HG02763 (cell line): ENCODE measurements at regions not wholly inside any gene's neighbourhood (a gene's known extent, or its start where the extent isn't known, plus 50 kb on each side); places are given as distances from the start of the nearest gene placed in this dataset.

Source experiments
- ATAC-seq: cut with Tn5 transposase; IDR thresholded peaks from one replicate; pipeline ENCODE4 v1.9.1; 2021; ENCODE audit warnings: mild to moderate bottlenecking, moderate library complexity; ENCODE audit not compliant: unreplicated experiment

DNA sequence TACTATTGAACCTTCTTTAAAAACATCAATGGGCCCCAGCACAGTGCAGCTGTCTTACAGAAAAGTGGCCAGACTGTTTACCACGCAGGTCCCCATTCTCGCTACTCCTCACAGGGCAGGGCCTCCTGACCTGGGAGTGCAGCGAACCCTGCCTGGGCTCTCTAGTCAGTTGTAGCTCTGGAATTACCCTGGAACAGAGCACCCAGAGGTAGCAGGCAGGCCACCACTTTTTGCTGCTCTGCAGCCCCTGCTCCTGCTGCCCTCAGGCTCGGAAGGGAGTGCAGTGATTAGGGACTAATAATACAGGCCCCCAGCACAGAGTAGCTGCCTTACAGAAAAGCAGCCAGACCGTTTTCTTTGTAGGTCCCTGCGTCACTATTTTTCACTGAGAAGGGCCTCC lies 1563.0 kb downstream of the SUCLG1 start:
- no peak for ATAC-seq

DNA sequence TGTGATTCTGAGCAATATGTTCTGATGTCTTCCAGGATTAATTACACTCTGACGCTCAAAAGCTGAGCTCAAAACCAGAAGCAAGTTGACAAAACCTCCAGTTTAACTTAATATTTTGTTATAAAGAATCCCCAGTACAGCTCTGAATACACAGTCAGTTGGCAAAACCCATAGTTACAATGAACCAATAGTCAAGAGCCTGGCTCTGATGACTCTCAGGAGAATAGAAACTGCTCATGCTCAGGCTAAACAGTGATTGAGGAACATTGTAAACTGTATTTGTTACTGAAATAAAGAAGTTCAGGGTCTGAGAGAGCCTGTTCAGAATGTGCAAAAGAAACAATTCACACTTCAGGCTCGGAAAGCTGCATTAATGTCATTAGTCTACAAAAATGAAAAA lies 1565.9 kb downstream of the SUCLG1 start:
- no peak for ATAC-seq

DNA sequence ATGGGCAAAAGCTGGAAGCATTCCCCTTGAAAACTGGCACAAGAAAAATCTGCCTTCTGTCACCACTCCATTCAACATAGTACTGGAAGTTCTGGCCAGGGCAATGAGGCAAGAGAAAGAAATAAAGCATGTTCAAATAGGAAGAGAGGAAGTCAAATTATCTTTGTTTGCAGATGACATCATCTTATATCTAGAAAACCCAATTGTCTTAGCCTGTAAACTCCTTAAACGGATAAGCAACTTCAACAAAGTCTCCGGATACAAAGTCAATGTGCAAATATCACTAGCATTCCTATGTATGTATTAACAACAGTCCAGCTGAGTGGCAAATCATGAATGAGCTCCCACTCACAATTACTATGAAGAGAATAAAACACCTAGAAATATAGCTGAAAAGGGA lies 1579.3 kb downstream of the SUCLG1 start:
- ATAC-seq: no peak

DNA sequence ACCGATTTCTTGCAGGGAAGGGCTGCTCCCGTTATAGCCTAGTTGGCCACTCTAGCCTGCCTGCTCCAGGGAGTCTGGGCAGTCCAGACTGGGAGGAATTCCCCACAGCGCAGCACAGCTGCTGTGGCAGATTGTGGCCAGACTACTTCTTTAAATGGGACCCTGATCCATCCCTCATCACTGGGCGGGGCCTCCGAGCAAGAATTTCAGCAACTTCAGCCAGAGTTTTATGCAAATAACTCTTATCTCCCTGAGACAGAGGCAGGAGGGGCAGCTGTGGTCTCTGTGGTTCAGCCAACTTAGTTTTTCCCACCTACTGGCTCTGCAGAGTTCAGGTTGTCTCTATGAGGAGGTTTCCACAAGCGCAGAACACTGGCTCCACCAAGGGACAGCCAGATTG lies 1583.2 kb downstream of the SUCLG1 start:
- ATAC-seq: no peak

DNA sequence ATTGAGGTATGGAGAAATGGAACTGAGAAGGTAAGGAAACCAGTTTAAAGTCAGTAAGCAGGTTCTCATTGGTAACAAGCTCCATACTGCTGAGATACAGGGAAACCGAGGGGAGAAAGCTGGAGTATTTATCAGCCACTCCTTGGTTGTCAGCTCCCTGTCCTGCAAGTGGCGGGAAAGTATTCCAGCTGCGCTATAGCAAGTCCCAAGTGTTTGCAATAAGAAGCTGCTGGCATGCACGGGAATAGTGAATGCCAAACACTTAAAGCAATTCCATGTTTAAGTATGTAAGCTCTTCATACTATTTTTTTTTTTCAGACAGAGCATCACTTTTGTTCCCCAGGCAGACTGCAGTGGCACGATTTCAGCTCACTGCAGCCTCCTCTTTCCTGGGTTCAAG lies 1601.1 kb downstream of the SUCLG1 start:
- no peak for ATAC-seq

DNA sequence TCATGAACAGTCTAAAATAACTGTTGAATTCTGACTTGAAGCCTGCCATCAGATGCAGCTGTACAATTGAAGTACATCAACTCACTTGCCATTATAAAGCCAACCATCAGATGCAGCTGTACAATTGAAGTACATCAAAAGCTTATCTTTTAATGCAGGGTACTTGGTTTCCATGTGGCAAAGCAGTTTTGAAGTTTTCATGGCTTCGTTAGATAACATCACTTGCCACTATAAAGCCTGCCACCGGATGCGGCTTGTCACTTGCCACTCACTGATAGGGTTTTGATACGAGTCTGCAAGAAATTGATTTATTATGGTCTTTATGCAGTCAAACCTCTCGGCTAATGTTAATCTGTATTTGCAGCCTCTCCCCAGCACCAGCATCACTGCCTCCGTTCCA lies 1605.8 kb downstream of the SUCLG1 start:
- ATAC-seq: no peak

DNA sequence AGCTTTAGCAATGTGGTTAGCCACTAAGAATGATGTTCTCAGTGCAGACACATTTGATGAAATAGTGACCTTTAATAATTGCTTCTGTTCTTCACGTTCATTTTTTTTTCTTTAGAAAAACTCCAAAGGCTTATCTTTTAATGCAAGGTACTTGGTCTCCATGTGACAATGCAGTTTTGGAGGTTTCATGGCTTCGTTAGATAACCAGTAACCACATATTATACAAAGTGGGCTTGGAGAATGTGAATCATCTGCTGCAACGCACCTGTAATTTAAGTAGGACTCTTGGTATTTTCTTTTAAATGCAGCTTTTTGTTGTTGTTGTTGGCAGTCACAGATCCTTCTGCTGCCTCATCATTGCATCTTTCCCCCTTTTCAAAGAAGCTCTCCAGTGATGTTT lies 1606.3 kb downstream of the SUCLG1 start:
- ATAC-seq: no peak

DNA sequence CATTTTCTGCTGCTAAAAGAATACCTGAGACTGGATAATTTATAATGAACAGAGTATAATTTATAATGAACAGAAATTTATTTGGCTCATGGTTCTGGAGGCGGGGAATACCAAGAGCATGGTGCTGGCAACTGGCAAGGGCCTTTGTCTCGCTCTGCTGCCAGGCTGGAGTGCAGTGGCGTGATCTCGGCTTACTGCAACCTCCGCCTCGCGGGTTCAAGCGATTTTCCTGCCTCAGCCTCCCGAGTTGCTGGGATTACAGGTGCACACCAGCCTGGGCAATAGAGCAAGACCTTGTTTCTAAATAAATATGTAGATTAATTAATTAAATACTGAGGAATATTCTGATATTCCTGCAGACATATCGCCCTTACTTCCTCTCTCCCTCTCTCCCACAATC lies 1610.8 kb downstream of the SUCLG1 start:
- no peak for ATAC-seq

DNA sequence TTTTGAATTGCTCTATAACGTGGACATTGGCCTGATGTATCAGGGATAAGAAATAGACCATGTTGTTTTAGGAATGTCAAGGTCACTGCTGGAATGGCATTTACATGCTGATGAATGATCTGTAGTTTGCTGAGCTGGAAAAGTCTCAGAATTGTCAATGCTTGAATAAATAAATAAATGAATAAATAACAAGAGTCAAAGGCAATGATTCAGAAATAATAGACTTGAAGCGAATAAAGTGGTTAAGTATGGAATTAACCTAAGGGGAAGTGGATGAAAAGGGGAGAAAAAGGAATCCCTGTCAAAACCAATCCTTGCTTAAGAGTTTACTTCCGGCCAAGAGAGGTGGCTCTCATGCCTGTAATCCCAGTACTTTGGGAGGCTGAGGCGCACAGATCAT lies 1620.0 kb downstream of the SUCLG1 start:
- no peak for ATAC-seq

DNA sequence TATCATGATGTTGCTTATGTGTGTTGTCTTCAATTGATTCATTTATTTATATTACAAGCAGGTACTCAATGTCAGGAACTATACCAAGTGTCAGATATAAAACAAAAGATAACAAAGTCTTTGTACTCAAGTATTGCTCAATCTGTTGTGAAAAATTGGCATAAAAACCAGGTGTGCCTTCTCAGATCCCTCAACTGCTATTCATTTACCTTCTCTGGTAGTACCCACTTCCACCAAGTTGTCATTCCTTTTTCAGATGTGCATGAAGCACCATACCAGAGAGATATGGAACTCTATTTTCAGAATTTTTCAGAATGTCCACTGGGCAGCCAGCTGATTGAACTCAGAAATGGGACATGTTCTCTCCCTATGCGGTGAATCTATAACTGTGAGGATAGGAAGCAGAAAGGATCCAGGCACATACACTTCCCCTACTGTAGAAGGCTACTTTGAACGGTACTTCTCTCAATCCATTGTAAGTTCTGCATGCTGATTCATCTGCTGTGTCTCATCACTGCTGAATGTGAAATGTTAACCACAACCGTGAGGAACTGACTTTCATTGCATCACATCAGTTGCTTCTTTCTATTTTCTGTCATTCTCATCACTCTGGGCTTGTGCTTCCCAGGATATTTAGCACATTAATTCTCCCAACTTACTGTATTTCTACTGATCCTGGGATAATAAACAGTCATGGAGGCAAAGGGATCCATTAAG lies 1621.3 kb downstream of the SUCLG1 start:
- no peak for ATAC-seq

DNA sequence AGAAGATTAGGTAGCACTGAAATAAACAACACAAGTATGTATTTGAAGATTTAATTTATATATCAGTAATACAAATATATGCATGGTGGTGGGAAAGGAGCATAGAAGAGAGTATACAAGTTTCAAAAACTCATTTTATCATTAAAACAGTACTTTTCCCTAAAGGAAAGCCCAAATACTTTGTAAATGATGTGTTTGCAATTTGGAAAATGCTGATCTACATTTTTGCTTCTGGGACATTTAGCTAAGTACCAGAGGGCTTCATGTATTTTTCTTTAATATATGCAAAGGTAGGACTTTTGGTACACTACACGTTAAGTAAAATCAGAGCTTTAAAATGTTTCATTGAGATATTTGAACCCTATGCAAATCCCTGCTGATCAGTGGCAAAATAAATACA lies 1624.2 kb downstream of the SUCLG1 start:
- ATAC-seq: no peak

DNA sequence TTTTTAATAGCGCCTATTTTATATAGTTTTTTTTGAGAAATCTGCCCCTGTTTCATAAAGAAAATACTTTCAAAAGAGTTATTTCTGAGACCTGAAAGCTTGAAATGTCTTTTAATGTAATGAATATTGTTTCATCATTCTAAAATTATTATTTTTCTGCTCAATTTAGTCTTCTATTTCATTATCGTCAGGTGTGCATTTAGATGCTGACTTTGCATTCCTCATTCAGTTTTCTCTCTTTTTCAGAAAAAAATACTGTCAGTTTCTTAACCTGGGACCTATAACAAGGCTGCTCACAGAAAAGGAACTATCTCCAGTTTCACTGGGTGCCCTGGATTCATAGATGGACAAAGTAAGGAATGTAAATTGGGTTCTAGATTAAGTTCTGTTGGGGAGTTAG lies 1631.7 kb downstream of the SUCLG1 start:
- ATAC-seq: no peak

DNA sequence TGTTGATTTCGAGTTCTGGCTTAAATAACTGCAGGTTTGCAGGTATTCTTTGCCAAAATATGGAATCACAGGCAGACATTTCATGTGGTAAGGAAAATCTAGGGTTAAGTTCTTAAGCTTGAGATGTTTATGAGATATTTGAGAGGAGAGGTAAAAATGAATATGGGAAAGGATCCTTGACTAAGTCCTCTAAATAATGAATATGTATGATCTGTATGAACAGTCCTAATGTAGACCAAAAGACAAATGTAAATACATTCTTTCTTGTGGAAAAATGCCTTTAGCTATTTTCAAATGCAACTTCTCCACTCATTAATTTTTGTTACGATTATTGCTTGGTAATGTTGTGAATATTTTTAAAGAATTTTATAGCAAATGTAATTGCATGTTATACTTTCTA lies 1632.6 kb downstream of the SUCLG1 start:
- ATAC-seq: no peak

DNA sequence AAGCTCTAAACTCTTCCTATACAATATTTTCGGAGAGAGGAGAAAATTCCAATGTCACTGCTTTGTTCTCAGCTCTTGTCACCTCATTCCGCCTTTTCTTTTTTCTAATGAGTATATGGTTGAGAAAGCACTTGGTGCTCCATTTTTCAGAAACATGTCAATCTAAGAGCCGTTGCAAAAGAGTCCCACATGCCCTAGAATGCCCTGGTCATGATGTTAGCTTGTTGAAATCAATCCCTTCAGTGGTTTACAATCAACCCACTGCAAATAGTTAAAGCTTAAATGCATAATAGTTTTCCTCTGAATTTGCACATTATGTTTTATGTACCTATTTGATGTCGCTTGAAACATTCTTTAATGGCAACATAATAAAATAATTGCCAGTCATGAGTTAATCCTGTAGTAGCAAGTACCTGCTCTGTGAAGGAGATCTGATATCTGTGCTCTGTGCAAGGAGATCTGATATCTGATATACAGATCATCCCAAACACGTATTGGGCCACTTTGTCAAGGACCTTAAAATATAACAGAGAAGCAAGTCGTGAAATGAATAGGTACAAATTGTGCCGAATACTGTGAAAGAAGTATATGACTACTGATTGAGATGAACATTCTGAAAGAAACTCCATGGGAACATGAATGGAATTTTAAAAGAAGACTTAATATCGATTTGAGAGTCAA lies 1633.5 kb downstream of the SUCLG1 start:
- no peak for ATAC-seq

DNA sequence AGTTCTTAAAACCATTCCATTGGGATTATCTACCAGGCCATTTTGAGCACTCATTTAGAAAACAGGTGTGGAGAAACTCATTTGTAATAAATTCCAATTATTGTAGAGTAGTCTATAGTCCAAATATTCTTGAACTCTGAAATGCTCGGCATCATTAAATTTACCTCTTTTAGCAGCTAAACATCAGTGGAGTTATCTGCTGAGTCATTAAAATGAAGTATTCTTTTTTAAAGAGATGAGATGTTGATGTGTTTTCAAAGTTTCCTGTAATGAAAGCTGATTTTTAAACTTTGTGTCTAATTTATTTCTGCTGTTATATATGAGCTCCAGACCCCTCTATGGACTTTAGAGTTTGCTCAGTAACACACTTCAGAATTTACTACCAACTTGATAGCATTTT lies 1635.2 kb downstream of the SUCLG1 start:
- ATAC-seq: no peak

DNA sequence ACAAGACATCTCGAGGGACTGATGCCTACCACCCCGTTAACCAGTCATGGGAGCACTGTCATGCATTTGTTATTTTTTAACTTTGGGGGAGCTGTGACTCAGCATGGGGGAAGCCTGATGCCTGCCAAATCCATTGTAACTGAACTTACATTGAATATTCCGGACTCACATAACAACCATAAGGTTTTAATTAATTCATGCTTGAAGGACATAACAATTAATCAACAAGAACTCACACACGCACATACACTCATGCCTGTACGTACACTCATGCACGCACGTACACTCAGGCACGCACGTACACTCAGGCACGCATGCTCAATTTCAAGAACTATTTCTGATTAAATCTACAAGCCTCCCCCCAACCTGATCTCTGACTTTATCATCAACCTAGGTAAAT lies 1639.1 kb downstream of the SUCLG1 start:
- no peak for ATAC-seq

DNA sequence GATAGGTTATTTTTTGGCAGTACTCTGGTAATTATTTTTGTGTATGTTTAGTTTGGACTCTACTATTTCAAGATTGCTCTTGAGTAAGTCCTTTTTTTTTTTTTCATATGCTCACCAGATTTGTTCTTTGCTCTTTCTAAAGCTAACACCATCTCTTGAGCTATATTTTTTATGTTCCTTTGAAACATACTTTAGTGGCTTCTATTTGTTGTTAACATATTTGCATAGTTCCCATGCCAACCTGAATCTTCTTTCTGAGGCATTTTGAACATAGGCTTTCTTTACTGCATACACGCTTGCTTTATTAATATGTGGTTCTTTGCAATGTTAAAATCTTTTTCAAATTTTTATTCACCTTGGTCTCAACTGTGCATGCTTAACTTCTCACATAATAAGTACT lies 1644.9 kb downstream of the SUCLG1 start:
- no peak for ATAC-seq

DNA sequence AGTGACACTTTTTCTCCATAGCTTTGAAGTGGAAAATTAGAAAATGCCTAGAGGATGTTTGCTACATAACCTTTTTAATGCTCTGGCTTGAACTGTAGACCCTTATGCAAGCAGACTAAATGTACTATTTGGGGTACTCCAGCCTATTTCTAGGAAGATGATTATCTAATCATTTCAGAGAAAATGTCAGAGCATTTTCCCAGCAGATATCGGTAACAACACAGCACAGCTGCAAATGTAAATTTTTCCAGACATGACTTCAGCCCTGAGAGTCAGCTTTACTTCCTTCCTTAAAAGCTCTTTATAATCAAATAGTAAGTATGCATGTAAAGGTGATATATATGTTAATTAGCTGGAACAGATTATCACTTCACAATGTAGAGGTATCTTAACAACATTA lies 1647.1 kb downstream of the SUCLG1 start:
- no peak for ATAC-seq

DNA sequence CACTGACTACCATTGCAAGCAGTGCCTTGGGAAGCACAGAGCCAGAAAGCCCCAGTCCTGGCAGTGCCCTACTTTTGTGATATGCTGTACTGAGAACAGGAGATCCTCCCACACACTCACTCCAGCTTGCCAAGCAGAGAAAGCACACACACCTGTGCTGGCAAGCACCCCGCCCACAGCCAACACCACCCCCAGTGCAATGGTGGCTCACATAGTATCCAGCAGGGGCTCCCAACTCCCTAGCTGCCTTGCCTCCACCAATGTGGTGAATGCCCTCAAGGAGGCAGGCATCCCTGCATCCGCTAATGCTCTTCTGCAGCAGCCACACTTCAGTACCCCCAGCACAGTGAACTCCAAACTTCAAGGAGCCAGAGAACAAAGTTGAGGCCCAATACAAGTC lies 1655.8 kb downstream of the SUCLG1 start:
- ATAC-seq: no peak

DNA sequence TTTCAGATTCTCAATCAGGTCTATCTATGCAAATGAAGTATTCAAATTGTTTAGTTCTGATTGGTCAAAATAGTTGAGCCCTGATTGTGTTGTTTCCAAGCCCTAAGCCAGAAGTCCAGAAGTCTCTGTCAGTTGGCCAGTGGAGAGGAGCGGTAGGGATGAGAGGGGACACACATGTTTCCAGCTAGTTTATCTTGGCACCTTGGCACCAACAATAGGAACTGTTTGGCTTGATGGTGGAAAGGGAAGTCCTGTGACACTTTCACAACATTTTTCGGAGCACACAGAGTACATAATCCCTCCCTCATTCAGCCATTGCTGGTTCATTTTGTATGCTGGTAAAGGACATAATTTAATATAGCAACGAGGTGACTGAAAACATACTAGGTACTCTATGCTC lies 1661.6 kb downstream of the SUCLG1 start:
- ATAC-seq: no peak

DNA sequence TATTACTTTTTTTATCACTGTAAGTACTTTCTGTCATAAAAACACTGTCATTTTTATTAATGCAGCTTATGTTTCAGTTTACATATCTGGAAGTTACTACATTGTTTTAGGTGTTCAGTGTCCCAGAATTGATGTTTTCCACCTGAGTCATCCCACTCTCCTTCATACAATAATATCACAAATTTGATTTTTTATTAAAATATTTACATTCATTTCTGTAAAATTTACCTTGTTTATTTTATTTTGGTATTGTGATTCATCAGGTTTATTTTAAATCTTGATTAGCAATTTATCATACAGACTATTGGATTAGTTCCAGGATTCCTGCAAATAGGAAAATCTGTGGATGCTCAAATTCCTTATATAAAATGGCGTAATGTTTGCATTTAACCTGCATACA lies 1662.9 kb downstream of the SUCLG1 start:
- no peak for ATAC-seq

DNA sequence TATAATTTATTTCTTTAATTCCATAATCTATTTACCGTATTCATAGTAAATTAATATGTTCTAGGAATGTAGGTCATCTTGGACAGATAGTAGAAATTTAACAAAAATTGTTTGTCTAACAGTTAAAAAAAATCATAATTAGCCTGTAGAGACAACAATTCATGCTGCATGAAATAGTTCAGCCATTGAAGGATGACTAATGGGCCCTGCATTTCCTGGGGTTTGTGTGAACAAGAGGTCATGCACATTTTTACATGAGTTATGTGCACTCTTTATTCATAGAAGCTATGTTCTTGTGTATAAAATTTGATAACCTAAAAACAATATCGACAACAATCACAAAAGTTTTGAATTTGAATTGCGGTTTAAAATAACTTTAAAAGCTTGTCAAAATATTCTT lies 1663.6 kb downstream of the SUCLG1 start:
- ATAC-seq: no peak
